ENCODE measurements at regions not wholly inside any gene's neighbourhood (a gene's known extent, or its start where the extent isn't known, plus 50 kb on each side); places are given as distances from the start of the nearest gene placed in this dataset.

GRCh38 chr14:83455561-83455960, 1921.9 kb upstream of the SEL1L start:
- Mint-ChIP-seq H3K9me3 (peaks cover 41% of the 10 kb centered on the region), H3K36me3 (ENCODE audit: low read depth) (peaks cover 11% of the 10 kb centered on the region), H3K27me3 (ENCODE audit: low read depth) (no peaks in the 10 kb centered on the region), H3K27ac (no peak overlapping the region), H3K4me3 (no peak overlapping the region), H3K4me1 (no peaks in the 10 kb centered on the region)
- no peak for TF ChIP-seq CTCF (IDR thresholded peaks at IDR 0.05; ENCODE audit: unreplicated experiment in 3 of 3)

- no peaks in the 10 kb centered on the region for H3K4me1 Mint-ChIP-seq
- peaks cover 11% of the 10 kb centered on the region for H3K36me3 Mint-ChIP-seq (ENCODE audit: low read depth)
- no peak overlapping the region for H3K4me3 Mint-ChIP-seq
- no peaks in the 10 kb centered on the region for H3K27me3 Mint-ChIP-seq (ENCODE audit: low read depth)
- peaks cover 20% of the 10 kb centered on the region for H3K9me3 Mint-ChIP-seq
- TF ChIP-seq CTCF (IDR thresholded peaks at IDR 0.05; ENCODE audit: unreplicated experiment in 3 of 3) = no peak
- no peak overlapping the region for H3K27ac Mint-ChIP-seq
Measured at GRCh38 chr14:83461521-83461920, 1927.9 kb upstream of the SEL1L start.

GRCh38 chr14:83462759-83463158, 1929.1 kb upstream of the SEL1L start:
- peaks cover 11% of the 10 kb centered on the region for H3K36me3 Mint-ChIP-seq (ENCODE audit: low read depth)
- H3K27ac Mint-ChIP-seq = peak overlapping the region in 1 of 3 experiments; percentile 32
- peaks cover 20% of the 10 kb centered on the region for H3K9me3 Mint-ChIP-seq

GRCh38 chr14:83463500-83464098, 1929.9 kb upstream of the SEL1L start:
- Mint-ChIP-seq H3K4me3 (no peak overlapping the region), H3K9me3 (peaks cover 13% of the 10 kb centered on the region), H3K27ac (peak overlapping the region in 1 of 3 experiments; percentile 32), H3K4me1 (no peaks in the 10 kb centered on the region), H3K27me3 (ENCODE audit: low read depth) (no peaks in the 10 kb centered on the region), H3K36me3 (ENCODE audit: low read depth) (peaks cover 6% of the 10 kb centered on the region)
- peak; percentile 64 to 83 (median 69) for TF ChIP-seq CTCF (IDR thresholded peaks at IDR 0.05; ENCODE audit: unreplicated experiment in 3 of 3)

More at GRCh38 chr14:83462759-83463158, 1929.1 kb upstream of the SEL1L start:
- no peaks in the 10 kb centered on the region for H3K4me1 Mint-ChIP-seq
- no peak overlapping the region for H3K4me3 Mint-ChIP-seq
- no peaks in the 10 kb centered on the region for H3K27me3 Mint-ChIP-seq (ENCODE audit: low read depth)
- TF ChIP-seq CTCF (IDR thresholded peaks at IDR 0.05; ENCODE audit: unreplicated experiment in 3 of 3) = no peak

GRCh38 chr14:83467811-83468210, 1934.2 kb upstream of the SEL1L start:
- Mint-ChIP-seq H3K9me3 (no peaks in the 10 kb centered on the region), H3K36me3 (ENCODE audit: low read depth) (no peaks in the 10 kb centered on the region), H3K4me1 (peaks cover 15% of the 10 kb centered on the region), H3K4me3 (no peak overlapping the region), H3K27me3 (ENCODE audit: low read depth) (no peaks in the 10 kb centered on the region), H3K27ac (peak overlapping the region in 1 of 3 experiments; percentile 20)
- TF ChIP-seq CTCF (IDR thresholded peaks at IDR 0.05; ENCODE audit: unreplicated experiment in 3 of 3) = no peak

GRCh38 chr14:83470466-83470865, 1936.8 kb upstream of the SEL1L start:
- TF ChIP-seq CTCF (IDR thresholded peaks at IDR 0.05; ENCODE audit: unreplicated experiment in 3 of 3) = no peak
- Mint-ChIP-seq H3K27ac (peak overlapping the region; percentile 41 to 59 (median 49)), H3K36me3 (ENCODE audit: low read depth) (no peaks in the 10 kb centered on the region), H3K4me1 (peaks cover 28% of the 10 kb centered on the region), H3K9me3 (no peaks in the 10 kb centered on the region), H3K27me3 (ENCODE audit: low read depth) (no peaks in the 10 kb centered on the region), H3K4me3 (no peak overlapping the region)
